ENCODE measurements at regions not wholly inside any gene's neighbourhood (a gene's known extent, or its start where the extent isn't known, plus 50 kb on each side); places are given as distances from the start of the nearest gene placed in this dataset.

DNA sequence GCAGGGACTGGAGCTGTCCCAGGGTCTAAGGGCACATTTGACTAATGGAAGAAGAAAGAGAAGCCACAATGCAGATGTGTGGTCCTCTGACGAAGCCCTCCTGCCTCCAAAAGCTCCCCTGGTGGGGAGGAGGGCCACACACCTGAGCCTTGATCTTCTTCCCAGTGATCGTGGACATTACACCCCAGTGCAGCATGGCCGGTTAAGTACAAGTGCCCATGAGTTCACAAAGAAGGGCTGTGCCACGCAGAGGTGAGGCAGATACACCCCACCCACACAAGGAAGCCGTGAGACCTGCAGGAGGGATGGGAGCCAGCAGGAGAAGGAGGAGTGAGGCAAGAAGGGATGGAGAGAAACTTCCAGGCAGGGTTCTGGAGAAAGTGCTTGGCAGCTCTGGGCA lies 199.0 kb upstream of the MVB12B start:
- no peak for DNase-seq

DNA sequence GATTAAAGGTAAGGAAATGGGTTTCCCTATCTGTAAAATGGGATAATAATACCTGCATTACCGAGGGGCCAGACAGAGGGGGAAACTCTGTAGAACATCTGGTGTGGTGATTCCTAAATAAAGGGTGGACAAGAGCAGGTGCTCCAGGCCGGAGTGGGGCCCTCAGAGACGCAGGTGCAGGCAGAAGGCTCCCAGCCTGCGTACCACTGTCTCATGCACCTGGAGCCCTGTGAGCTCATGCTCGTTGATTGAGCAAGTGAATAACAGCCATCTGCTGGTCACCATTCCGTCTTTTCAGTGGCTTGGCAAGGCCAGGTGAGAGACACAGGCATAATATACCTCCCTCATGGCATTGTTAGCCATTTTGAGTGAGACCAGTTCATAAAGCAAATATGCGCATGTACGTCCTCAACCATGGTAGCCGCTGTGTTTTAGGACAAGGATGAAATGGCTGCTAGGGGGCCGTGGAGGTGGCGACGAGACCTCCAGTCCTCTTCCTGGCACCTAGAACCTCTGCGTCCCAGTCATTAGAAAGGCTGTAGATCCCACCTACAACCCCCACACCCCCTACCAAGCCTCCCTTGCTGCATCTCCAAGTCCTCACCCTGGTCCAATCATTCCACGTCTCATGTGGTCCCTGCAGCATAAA lies 198.0 kb upstream of the MVB12B start:
- DNase-seq: no peak

DNA sequence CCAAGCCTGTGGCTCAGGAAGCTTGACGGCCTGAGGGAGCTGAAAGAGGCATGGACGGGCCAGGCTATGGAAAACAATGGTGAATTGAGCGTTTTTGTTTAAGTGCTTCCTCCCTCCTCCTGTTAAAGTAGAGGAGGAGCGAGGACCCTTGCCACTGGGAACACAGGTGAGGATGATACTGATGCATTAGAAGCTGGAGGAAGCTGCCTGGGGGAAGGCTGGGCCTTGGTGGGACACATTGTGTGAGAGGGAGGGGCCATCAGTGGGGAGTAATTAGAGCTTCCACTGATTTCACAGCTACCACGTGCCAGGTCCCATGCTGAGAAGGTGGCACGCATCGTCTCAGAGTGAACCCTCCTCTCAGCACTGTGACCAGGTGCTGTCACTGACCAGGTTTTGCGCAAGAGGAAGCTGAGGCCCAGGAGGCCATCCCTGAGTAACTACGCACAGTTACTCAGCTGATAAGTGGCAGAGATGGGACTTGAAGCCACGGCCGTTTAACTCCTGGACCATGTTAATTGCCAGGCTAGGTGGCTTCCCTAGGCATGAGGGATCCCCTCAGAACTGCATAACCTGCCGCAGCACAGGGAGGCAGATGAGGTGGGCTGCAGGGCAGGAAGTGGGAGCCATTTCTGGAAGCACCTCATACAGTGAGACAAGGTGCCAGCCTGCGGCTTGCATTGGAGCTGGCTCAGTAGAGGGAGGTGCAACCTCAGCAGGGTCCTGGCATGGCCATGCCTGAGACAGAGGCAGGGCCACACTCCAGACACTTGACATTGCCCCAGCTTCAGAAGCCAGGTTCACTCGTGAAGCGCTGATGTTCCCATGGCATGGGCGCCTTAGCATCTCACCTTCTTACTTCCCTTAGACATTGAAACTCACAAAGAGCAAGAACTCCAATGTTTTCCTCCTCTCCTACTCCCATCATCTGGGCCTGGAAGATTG lies 195.3 kb upstream of the MVB12B start:
- DNase-seq: no peak

DNA sequence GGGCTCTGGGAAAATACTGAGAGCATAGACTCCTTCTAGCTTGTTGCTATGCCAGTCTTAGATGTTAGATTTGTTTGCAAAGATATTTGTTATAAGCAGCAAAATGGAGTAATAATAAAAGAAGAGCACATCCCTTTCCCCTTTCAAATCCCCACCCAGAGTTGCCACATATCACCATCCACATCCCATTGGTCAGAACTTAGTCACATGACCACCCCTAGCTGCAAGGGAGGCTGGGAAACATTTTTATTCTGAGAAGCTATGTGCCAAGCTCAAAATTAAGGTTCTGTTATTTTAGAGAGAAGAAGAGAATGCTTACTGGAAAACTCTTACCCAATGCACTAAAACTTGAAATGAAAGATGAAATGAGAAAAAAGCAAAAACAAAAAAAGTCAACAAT lies 193.9 kb upstream of the MVB12B start:
- no peak for DNase-seq

DNA sequence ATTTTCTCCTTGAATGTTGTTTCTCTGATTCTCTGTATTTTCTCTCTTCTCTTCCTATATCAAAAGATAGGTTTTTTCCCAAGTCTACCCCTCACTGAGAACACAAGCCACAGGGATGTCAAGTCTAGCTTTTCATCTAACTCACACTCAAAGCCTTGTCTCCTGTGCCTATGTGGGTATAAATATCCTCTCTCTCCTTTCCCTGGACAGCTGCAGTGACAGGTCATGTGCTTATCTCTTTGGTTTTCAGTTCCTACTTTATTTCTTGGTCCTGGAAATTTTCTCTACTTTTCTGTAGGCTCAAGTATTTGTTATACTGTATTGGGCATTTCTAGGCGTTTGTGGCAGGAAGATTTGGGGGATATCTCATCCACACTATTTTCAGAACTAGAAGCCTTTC lies 182.4 kb upstream of the MVB12B start:
- no peak for DNase-seq

DNA sequence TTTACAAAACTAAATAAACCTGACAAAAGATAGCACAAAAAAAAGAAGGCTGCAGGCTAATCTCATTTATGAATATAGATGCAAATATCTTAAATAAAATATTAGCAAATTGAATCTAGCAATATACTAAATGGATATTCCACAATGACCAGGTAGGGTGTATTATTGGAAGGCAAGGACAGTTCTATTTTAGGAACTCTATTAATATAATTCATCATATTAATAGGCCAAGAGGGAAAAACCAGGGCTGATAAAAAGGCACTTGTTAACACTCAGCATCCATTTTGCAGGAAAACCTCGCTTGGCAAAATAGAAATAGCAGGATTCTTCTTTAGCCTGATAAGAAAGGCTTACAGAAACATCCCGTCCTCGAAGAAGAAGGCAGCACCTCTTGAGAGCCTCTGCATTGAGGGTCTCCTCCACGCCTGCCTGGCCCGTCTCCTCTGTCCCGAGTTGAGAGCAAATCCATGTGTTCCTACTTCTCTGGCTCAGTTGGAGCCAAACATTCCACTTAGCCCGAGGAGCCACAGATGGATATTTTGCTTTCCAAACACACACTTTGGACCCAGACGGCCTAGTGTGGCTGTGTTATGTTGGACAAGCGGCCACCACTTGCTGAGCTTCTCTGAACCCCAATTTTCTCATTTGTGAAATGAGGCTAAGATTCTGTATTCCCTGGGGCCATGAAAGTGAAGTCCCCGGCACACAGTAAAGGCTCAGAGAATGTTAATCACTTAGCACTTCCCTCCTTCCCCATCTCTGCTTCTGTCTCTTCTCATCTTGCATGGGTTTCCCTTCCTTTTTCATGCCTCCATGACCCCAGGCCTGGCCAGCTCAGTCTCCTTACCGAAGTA lies 181.8 kb upstream of the MVB12B start:
- no peak for DNase-seq

DNA sequence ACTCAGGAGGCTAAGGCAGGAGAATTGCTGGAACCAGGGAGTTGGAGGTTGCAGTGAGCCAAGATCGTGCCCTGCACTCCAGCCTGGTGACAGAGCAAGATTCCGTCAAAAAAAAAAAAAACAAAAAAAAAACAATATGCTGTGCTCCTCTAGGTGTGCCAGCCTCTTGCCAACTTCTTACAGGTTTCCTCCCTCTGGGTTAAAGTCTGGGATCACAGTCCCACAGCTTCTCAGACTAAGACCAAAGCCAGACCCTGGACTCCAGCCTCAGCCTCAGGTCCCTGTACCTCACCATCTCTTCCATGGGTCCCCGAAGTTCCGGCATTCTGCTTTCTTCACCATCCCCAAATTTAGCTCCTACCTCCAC lies 180.8 kb upstream of the MVB12B start:
- DNase-seq: no peak

DNA sequence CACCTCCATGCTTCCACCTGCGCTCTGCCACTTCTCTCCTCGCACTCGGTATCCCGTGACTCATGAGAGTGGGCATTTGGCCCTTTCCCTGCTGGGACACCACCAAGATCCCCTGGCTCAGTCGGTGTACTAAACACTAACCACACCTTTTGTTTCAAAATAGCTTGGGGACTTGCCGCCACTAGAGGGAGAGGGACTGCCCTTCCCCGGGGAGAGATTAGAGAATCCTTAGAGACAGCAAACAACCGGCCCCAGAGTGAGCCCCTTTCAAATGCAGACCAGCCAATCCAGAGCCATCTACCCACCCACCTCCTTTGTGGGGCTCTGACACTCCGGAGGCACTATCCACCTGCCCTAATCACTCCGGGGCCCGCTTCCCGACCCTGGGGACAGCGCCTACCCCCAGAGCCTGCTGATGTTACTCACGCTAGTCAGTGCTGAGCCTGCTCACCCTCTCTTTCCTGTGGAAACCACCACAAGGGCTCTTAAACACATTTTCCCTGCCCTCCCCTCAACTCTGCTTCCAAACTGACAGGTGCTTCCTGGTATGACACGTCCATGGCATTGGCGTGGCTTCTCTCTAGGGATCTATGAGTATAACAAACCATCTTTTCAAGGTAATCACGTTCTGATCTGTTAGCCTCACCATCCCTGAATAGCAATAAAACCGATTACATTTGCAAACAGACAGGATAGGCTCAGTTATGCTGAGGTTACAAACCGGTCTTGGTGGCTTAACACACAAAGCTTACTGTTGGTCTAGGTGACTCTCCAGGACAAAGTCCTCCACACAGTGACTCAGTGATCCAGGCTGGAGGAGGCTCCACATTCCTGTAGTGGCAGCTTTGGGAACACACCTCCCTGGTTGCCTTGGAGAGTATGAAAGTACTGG lies 180.1 kb upstream of the MVB12B start:
- DNase-seq: no peak

DNA sequence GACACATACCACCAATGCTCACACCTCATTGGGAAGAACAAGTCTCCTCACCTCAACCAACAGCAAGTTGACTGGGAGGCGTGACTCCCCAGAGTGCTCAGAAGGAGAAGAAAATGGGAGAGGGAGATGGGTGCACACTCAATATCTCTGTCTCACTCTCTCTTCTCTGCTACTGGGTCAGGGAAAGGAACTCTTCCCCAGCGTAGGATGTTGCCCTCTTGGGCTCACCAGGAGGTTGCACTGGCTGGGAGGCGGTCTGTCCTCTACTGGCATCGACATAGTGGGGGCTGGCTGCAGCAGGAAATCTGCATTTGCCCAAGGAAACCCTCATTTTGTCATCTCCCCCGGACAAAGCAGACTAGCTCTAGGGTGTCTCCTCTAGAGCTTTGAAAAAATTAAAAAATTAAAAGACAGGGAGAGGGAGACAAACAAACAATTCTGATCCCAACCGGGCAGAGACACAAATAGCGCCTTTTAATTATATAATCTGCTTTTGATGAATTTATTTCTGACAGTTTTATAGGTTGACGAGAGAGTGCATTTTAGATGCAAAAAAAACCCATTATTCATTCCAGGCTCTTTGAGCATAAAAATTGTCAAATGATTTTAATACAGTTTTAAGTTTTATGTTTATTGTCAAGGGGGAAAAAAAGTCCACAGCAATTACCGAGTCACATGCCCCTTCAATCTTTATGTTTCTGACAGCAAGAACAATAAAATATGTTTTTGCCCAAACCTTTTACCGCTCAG lies 179.3 kb upstream of the MVB12B start:
- no peak for DNase-seq

DNA sequence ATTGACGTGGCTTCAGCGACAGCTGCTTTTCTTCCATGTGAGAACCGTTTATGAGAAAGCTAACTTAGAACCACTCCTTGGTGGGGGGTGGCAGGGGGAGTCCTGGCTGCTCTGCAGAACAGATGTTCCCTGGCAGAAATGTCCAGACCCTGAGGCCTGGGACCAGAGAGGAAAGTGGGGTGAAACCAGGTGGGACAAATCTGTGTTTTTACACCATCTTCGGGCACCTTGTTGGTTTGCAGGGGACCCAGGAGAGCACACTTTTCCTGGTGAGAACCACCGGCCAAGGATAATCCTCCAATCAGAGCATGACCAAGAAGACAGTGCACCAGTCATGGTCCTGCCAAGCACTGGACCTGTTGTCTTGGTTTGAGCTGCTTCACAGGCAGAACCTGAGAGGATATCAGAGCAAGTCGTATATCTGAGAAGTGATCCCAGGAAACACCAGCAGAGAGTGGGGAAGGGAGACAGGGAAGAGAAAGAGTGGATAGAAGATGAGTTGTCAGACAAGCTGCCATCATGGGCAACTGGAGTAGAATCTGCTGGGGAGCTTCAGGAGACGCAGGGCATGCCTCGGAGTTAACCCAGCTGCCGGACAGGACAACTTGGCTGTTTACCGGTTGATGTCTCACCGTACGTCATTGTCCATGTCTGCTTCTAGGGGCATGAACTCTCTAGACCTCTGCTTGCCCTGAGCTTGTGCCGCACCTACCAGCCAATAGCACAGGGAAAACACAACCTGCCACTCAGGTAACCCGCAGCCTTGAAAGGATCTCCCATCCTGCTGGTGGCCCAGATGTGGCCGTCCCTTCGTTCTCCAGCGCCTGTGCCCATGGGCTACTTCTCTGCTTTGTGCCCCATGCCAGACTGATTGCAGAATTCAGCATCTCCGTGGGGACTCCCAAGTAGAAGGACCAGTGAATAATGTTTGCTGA lies 178.4 kb upstream of the MVB12B start:
- DNase-seq: no peak

DNA sequence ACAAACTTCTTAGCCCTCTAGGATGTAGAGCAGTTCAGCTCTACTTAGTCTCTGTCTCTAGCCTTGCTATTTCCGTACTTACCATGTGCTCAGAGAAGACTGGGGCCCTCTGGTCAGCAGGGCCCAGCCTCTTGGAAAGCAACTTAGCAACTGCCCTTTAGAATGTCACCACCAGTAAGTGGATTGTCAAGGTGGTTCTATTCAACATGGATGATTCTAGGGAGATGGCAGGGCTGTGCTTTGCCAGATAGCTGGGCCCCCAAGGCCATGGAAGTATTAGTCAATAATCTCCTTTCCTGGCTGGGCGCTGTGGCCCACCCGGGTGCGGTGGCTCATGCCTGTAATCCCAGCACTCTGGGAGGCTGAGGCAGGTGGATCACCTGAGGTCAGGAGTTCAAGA lies 177.6 kb upstream of the MVB12B start:
- no peak for DNase-seq

DNA sequence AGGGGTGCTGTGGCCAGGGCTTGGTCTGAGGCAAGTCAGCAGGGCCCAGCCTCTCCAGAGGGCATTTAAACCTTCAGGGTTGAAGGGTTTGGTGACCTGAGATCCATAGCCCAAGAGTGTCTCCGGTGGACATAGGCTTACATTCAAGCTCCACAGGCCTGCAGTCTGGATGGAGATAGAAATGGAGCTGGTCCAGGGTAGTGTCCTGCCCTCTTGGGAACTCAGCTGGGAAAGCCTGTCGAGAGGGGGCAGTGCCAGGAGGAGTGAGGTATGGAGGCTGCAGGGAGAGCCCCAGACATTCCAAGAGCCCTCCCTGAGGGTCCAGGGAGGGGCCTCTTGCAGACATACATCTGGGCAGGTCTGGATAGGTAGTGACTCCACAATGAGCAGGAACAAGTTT lies 177.0 kb upstream of the MVB12B start:
- DNase-seq: no peak

DNA sequence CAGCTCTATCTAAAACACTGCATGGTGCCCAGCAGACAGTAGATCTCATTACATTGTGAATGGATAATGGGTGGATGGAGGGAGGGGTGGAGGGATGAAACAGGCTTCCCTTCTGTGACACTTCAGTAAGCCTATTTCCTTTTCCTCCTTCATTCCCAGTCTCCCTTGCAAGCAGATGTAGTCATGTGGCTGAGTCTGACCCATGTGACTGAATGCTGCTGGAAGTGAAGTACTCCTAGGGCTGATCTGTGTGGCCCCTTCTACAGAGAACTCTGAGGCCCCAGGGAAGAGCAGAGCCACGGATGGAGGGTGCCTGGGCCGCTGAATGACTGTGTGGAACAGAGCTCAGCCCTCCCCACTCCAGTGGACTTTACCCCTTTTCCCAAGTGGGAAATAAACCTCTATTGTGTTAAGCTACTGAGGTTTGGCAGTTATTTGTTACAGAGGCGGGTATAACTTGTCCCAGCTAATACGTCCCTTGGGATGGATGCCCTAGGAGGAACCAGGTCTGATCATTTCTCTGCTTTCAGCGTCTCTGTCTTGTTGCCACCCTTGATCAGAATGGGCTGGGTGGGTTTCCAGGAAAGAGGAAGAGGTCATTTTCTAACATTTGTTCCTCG lies 176.1 kb upstream of the MVB12B start:
- no peak for DNase-seq

DNA sequence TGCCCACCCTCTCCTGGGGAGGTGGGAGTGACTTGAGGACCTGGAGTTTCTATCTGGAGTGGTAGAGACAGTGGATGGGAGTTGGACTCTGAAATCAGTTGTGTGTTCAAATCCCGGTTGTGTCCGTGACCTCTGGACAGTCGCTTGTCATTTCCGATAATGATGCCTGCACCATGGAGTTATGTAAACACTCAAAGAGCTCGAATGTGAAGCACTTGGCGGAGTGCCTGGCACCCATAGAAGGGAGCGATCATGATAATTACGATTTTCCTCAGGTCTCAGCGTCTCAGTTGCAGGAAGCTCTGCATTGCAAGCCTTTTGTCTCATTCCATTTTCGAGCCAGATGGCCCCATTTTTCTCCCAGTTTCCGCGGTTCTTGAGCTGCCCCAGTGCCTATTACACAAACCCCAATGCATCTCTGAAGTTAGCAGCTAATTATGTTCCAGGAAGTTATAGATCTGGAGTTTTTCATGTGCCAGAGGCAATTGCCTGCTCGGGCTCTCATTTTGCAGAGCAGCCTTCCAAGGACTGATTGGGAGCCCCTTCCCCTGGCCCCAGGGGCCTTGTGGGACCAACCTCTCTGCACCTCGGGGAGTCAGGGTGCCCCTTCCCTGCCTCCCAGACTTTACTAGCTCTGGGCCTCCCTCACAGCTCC lies 175.5 kb upstream of the MVB12B start:
- no peak for DNase-seq

DNA sequence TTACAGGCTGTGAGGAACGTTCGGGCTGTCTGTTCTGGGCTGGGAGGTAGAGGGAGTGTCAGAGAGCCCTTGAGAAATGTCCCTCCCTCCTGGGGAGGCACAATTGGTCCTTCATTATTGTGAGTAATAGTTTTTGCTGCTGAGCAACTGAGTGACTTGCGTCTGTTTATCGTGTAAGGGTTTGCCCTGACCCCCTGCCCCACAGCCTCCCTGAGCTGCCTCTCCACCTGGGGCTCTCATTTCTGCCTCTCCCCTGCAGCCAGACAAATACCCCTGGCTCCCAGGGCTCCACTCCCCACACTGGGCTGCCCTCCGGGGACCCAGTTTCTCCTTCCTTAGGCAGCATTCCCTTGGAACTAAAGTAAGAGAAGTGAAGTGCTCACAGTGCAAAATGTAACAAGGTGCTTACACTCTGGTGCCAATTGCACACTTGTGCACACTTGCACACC lies 174.9 kb upstream of the MVB12B start:
- DNase-seq: no peak

DNA sequence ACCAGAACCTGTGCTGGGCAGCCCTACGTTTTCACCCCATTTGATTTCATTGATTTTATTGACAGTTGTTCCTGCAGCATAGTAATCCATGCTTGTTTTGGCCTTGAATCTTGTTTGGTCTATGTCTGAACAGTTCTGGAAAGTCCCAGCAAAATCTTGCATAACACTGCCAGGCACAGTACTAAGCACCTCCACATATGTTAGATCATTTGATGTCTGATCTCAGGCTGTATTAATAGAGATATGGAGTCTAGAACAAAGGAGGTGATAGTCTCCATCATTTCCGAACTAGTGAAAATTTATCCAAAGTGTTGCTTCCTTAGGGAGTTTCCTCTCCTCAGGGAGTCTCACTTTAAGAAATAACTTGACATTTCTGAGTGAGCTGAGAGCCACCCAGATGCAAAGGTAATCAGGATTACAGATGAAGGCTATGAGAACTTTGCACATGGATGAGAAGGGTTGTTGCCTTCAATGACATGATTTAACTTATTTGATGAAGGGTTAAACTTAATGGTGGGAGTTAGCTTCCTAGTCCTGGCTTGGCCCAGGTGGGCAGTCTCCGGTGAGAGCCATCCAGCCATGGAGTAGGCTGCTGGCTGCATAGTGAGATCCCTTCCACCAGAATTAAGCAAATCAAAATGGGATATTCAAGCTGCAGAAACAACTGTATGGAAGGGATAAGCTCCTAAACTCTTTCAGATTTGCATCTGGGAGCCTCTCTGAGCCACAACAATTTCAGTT lies 173.8 kb upstream of the MVB12B start:
- DNase-seq: no peak

DNA sequence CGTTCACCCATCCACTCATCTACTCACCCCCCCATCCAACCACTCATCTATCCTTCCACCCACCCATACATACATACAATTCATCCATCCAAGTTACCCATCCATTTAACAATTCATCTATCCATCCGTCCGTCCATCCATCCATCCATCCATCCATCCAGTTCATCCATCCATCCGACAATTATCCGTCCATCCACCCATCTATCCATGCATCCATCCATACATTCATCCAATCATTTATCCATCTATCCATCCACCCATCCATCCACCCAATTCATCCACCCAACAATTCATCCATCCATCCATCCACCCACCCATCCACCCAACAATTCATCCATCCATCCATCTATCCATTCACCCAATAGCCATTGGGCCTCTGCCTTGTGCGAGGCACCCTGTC lies 173.2 kb upstream of the MVB12B start:
- DNase-seq: no peak

DNA sequence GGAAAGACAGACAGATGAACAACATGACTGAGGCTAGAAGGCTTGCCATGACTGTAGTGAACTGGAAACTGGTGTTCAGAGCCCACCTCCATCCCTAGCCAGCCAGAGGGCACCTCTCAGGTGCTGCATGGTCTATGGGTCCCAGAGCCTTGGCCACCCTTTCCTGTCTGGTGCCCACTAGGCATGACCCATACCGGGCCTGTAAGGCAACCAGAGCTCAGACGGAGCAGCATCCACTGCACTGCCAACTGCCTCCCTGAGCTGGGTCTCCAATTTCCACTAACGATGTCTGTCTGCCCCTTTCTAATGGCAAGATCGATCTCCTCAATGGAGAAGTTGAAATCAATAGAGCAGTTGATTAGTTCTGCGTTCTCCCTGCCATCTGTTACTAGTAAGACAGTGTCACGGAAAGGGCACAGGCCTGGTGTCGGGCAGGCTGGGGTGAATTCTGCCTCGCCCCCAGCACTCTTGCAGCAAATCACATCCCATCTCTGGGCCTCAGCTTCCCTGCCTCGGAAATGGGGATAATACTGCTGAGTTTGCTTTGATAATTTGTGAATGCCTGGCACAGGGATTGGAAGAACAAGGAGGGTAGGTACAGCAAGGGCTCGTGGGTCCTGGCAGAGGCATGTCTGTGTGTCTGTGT lies 172.3 kb upstream of the MVB12B start:
- DNase-seq: no peak
